Tibial artery (tissue), 4 donors: ENCODE measurements at regions not wholly inside any gene's neighbourhood (a gene's known extent, or its start where the extent isn't known, plus 50 kb on each side); places are given as distances from the start of the nearest gene placed in this dataset.
"Not testable (repeated sequence)": the region's sequence is repeated elsewhere in the genome, so short reads cannot be mapped to it uniquely, and the experiment has no call there.

Experiments
- DNase-seq, 2 donors: peaks; one replicate each; pipeline ENCODE4 v3.0.0-alpha.2; 2019
- H3K27ac ChIP-seq, 2 donors: fragments of 200-600 bp; sonication (generic) in 1 of 2; 1 replicate in 1 of 2; 2 replicates in 1 of 2; pipeline ENCODE4 v1.5.1; 2018 to 2019; ENCODE audit warnings: mild to moderate bottlenecking in 1 of 2
- H3K27me3 ChIP-seq, 2 donors: fragments of 200-600 bp; sonication (generic) in 1 of 2; one replicate each; pipeline versions ENCODE4 v1.5.1 to v1.6.0; 2016 to 2019
- H3K36me3 ChIP-seq, 3 donors: fragments of 200-600 bp; sonication (generic) in 2 of 3; one replicate each; pipeline ENCODE4 v1.5.1; 2016 to 2019; ENCODE audit warnings: mild to moderate bottlenecking in 2 of 3
- H3K4me1 ChIP-seq, 4 donors: fragments of 200-600 bp; sonication (generic) in 2 of 4; 1 replicate in 3 of 4; 2 replicates in 1 of 4; pipeline ENCODE4 v1.5.1; 2016 to 2019
- H3K4me3 ChIP-seq, 2 donors: fragments of 200-600 bp; sonication (generic) in 1 of 2; 1 replicate in 1 of 2; 2 replicates in 1 of 2; pipeline ENCODE4 v1.5.1; 2018 to 2019; ENCODE audit warnings: mild to moderate bottlenecking in 2 of 2
- H3K9me3 ChIP-seq, 3 donors: fragments of 200-600 bp; sonication (generic) in 1 of 3; one replicate each; pipeline ENCODE4 v1.5.1; 2016 to 2019
- intact Hi-C: fragments of 100-400 bp; cut with DNase I; formaldehyde crosslinking; loops from one replicate; pipeline ENCODE4 v1.15.0; 2023; ENCODE audit warnings: low total_unique reads
- TF ChIP-seq, protein P1 (sequence below), 2 experiments: fragments of 200-600 bp in 1 of 2; fragments of 450-650 bp in 1 of 2; IDR thresholded peaks; one replicate each; pipeline ENCODE4 v1.5.1; 2017 to 2019; ENCODE audit warnings: antibody characterized with exemption in 2 of 2, mild to moderate bottlenecking in 1 of 2, moderate library complexity in 1 of 2

- DNase-seq, result no peak
- no peak overlapping the region for H3K4me3 ChIP-seq
- no peaks in the 10 kb centered on the region for H3K27me3 ChIP-seq
- no peaks in the 10 kb centered on the region for H3K36me3 ChIP-seq
- peaks cover 0 to 8% (median 4%) of the 10 kb centered on the region in 3 donors for H3K9me3 ChIP-seq
- intact Hi-C loops, result no loop called here
- no peak overlapping the region for H3K27ac ChIP-seq
- TF ChIP-seq, protein P1, sequence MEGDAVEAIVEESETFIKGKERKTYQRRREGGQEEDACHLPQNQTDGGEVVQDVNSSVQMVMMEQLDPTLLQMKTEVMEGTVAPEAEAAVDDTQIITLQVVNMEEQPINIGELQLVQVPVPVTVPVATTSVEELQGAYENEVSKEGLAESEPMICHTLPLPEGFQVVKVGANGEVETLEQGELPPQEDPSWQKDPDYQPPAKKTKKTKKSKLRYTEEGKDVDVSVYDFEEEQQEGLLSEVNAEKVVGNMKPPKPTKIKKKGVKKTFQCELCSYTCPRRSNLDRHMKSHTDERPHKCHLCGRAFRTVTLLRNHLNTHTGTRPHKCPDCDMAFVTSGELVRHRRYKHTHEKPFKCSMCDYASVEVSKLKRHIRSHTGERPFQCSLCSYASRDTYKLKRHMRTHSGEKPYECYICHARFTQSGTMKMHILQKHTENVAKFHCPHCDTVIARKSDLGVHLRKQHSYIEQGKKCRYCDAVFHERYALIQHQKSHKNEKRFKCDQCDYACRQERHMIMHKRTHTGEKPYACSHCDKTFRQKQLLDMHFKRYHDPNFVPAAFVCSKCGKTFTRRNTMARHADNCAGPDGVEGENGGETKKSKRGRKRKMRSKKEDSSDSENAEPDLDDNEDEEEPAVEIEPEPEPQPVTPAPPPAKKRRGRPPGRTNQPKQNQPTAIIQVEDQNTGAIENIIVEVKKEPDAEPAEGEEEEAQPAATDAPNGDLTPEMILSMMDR (IDR thresholded peaks at IDR 0.05), result no peak
- no peaks in the 10 kb centered on the region for H3K4me1 ChIP-seq
These were observed 430.9 kb downstream of the BRD1 start for GRCh38 chr22:49396817-49397216.

- TF ChIP-seq, protein P1 (IDR thresholded peaks at IDR 0.05), result no peak
- Histone ChIP-seq H3K27me3 (no peaks in the 10 kb centered on the region), H3K36me3 (no peaks in the 10 kb centered on the region), H3K4me3 (no peak overlapping the region), H3K27ac (no peak overlapping the region), H3K4me1 (no peaks in the 10 kb centered on the region), H3K9me3 (peaks cover 0 to 8% (median 4%) of the 10 kb centered on the region in 3 donors)
- no peak for DNase-seq
- intact Hi-C loops, result no loop called here
These were observed 432.1 kb downstream of the BRD1 start for GRCh38 chr22:49395617-49396016.

DNA sequence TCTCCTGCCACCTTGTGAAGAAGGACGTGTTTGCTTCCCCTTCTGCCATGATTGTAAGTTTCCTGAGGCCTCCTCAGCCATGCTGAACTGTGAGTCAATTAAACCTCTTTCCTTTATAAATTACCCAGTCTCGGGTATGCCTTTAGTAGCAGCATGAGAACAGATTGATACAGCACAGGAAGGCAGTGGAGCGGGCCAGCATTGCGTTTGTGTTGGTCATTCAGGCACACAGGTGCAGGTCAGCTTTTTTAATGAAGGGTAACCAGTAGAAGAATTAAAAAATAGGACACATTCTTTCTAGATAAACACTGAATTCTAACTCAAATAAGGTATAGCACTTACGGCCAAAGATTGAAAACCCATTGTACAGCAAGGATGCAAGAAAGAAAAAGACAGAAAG is 432.6 kb downstream of the BRD1 start:
- H3K27ac ChIP-seq, H3K4me1 ChIP-seq, H3K4me3 ChIP-seq, DNase-seq, H3K27me3 ChIP-seq, intact Hi-C loops, H3K36me3 ChIP-seq, H3K9me3 ChIP-seq: not testable (repeated sequence)

DNA sequence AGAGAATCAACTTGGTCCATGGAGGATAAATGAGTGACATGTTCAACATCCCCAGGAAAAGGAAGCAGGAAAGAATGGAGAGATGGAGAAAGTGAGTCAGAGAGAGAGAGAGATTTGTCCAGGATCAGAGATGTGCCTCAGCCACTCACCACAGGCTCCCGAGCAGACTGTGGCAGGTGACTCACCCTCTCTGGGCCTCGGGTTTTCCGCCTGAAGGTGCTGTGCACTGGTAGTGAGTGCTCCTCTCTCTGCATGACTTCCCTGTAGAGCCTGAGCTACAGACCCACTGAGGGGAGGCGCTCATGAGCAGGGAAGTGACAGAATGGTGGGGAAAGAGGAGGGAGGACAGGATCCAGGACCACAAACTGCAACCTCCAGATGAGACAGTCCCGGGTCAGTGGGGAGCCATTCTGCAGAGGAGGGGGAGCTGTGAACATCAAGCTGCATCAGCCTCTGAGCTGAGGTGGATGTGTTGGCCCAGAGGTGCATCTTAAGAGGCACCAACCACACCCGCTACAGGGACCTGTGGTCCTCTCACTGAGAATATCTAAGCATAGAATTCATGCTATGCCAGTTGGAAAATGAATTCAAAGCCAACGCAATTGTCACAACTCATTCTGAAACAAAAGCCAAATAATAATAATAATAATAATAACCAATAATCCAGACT is 433.4 kb downstream of the BRD1 start:
- TF ChIP-seq, protein P1 (IDR thresholded peaks at IDR 0.05), result no peak
- Histone ChIP-seq H3K4me1 (no peaks in the 10 kb centered on the region), H3K27ac (no peak overlapping the region), H3K36me3 (no peaks in the 10 kb centered on the region), H3K9me3 (peaks cover 0 to 8% (median 4%) of the 10 kb centered on the region in 3 donors), H3K4me3 (no peak overlapping the region), H3K27me3 (no peaks in the 10 kb centered on the region)
- intact Hi-C loops, result no loop called here
- no peak for DNase-seq

DNA sequence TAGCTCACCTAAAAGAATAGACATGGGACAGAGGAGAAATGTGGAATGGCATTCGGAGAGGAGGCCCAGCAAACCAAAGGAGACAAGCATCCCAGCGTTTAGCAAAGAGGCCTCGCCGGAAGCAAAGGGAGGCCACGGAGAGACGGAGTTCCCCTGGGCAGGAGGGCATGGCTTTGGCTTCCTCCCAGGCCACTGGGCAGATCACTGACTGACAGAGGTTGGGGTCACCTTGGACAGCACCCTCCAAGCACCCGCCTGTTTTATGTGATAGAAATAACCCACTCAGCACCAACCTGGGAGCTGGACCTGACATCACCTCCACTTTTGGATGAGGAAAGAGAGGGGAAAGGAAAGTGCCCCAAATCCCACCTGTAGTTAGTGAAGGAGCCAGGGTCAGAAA is 434.1 kb downstream of the BRD1 start:
- Histone ChIP-seq H3K27me3 (no peaks in the 10 kb centered on the region), H3K4me3 (no peak overlapping the region), H3K36me3 (no peaks in the 10 kb centered on the region), H3K4me1 (no peaks in the 10 kb centered on the region), H3K27ac (no peak overlapping the region), H3K9me3 (peaks cover 0 to 8% (median 4%) of the 10 kb centered on the region in 3 donors)
- TF ChIP-seq, protein P1 (IDR thresholded peaks at IDR 0.05), result no peak
- intact Hi-C loops, result no loop called here
- no peak for DNase-seq

DNA sequence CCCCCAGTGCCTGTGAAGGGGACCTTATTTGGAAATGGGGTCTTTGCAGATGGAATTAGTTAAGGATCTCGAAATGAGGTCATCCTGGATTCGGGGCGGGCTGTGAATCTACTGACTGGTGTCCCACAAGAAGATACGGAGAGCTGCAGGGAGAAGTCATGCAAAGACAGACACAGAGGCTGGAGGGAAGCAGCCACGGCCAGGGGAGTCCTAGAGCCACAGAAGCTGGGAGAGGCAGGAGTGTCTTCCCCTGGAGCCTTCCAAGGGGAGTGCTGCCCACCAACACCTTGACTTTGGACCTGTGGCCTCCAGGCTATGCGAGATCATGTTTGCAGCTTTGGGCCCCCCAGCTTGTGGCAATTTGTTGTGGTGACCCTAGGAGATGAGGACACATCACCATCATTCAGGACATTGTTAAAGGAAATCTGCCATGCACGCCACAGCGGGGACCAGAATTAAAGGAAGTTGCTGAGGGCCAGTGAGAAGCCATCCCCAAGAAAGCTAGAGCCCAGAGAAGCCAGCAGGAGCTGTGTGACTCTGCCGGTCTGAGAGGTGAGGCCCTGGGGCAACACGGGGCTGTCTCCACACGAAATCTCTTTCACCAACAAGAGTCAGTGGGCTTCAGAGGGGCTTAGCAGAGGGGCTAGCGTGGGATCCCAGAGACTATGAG is 434.7 kb downstream of the BRD1 start:
- intact Hi-C loops, result no loop called here
- H3K27ac ChIP-seq, result no peak overlapping the region
- DNase-seq, result no peak
- H3K4me3 ChIP-seq, result no peak overlapping the region
- H3K4me1 ChIP-seq, result no peaks in the 10 kb centered on the region
- H3K36me3 ChIP-seq, result no peaks in the 10 kb centered on the region
- TF ChIP-seq, protein P1 (IDR thresholded peaks at IDR 0.05), result no peak
- no peaks in the 10 kb centered on the region for H3K27me3 ChIP-seq
- peaks cover 0 to 8% (median 4%) of the 10 kb centered on the region in 3 donors for H3K9me3 ChIP-seq
